A549 (cell line): ENCODE measurements at regions not wholly inside any gene's neighbourhood (a gene's known extent, or its start where the extent isn't known, plus 50 kb on each side); places are given as distances from the start of the nearest gene placed in this dataset.

Experiments used
- ATAC-seq, 2 experiments: fragments of 200-7000 bp in 1 of 2; fragments of >200 bp in 1 of 2; cut with Nextera tagmentation in 1 of 2; cut with Tn5 transposase in 1 of 2; 3 replicates each; pipeline versions ENCODE4 v1.8.0 to v1.9.1; 2018 to 2020; ENCODE audit warnings: mild to moderate bottlenecking in 1 of 2, moderate library complexity in 1 of 2
- CTCF ChIA-PET: fragments of 300-600 bp; sonication (Branson Sonifier 250); formaldehyde crosslinking; extraction: SDS; loops from one replicate; lab custom pipeline; 2021; ENCODE audit warnings: antibody characterized with exemption, inconsistent platforms; lab: Yijun Ruan, JAX
- POLR2A ChIA-PET: fragments of 350-600 bp; formaldehyde crosslinking; extraction: SDS; loops from one replicate; lab custom pipeline; 2021; ENCODE audit warnings: antibody characterized with exemption, inconsistent platforms; lab: Yijun Ruan, JAX
- DNase-seq, 2 experiments: peaks; one replicate each; pipeline versions ENCODE4 v3.0.0 to v3.0.0-alpha.2; 2011 to 2016; ENCODE audit warnings: low read depth in 1 of 2, low spot score in 1 of 2
- FAIRE-seq: peaks from 2 replicates; lab custom pipeline; 2011; peaks lifted over from hg19 to GRCh38; lab: Jason Lieb, UNC
- H3K27ac ChIP-seq, 2 experiments: fragments of >200 bp; sonication (Bioruptor Twin); formaldehyde crosslinking; 3 replicates each; pipeline ENCODE4 v1.5.1; 2016 to 2017
- H3K4me1 ChIP-seq: fragments of >200 bp; sonication (Bioruptor Twin); formaldehyde crosslinking; 3 replicates; pipeline ENCODE4 v1.6.1; 2016
- H3K4me2 ChIP-seq: fragments of >200 bp; sonication (Bioruptor Twin); formaldehyde crosslinking; 3 replicates; pipeline ENCODE4 v1.6.1; 2016
- H3K4me3 ChIP-seq: fragments of >200 bp; sonication (Bioruptor Twin); formaldehyde crosslinking; 3 replicates; pipeline ENCODE4 v1.5.1; 2016
- H3K9me3 ChIP-seq: fragments of >200 bp; sonication (Bioruptor Twin); formaldehyde crosslinking; 3 replicates; pipeline ENCODE4 v1.6.1; 2016
- ATOH8 ChIP-seq: fragments of 250-450 bp; sonication (Bioruptor Pico); IDR thresholded peaks from 2 replicates; pipeline ENCODE4 v1.5.0; 2020; ENCODE audit warnings: low read depth, mild to moderate bottlenecking, moderate library complexity
- BHLHE40 ChIP-seq: IDR thresholded peaks from 2 replicates; pipeline ENCODE4 v1.6.1; 2012; ENCODE audit warnings: low read depth, low read length, inconsistent platforms
- CBX2 ChIP-seq: fragments of 200-600 bp; sonication (generic); IDR thresholded peaks from 2 replicates; pipeline ENCODE4 v1.6.1; 2016; ENCODE audit warnings: low read depth, mild to moderate bottlenecking, borderline replicate concordance
- CHD2 ChIP-seq: fragments of 150-350 bp; IDR thresholded peaks from 2 replicates; pipeline ENCODE4 v1.6.1; 2014; ENCODE audit warnings: low read length; ENCODE audit not compliant: partially characterized antibody
- EHF ChIP-seq: fragments of 250-450 bp; sonication (Bioruptor Pico); IDR thresholded peaks from 2 replicates; pipeline ENCODE4 v1.5.0; 2020; ENCODE audit warnings: mild to moderate bottlenecking
- FOSB ChIP-seq: fragments of 250-450 bp; sonication (Bioruptor Pico); IDR thresholded peaks from 2 replicates; pipeline ENCODE4 v1.5.0; 2020; ENCODE audit warnings: mild to moderate bottlenecking, moderate library complexity
- FOSL2 ChIP-seq, 2 experiments: fragments of 450-650 bp in 1 of 2; fragments of >200 bp in 1 of 2; sonication (Bioruptor Twin) in 1 of 2; formaldehyde crosslinking; IDR thresholded peaks; 2 replicates each; pipeline versions ENCODE4 v1.5.0 to v1.6.1; 2016 to 2020; ENCODE audit warnings: mild to moderate bottlenecking in 1 of 2, moderate library complexity in 1 of 2
- FOXS1 ChIP-seq: fragments of 250-450 bp; sonication (Bioruptor Pico); IDR thresholded peaks from 2 replicates; pipeline ENCODE4 v1.5.0; 2020; ENCODE audit warnings: mild to moderate bottlenecking, moderate library complexity
- HDAC2 ChIP-seq: fragments of 200-600 bp; sonication (generic); IDR thresholded peaks from 2 replicates; pipeline ENCODE4 v1.6.1; 2016
- HMGXB4 ChIP-seq: fragments of 250-450 bp; sonication (Bioruptor Pico); IDR thresholded peaks from 2 replicates; pipeline ENCODE4 v1.5.0; 2021; ENCODE audit warnings: mild to moderate bottlenecking, moderate library complexity, borderline replicate concordance
- HOXA7 ChIP-seq: fragments of 250-450 bp; sonication (Bioruptor Pico); IDR thresholded peaks from 2 replicates; pipeline ENCODE4 v1.5.0; 2020; ENCODE audit warnings: mild to moderate bottlenecking, moderate library complexity
- NFE2L2 ChIP-seq: fragments of 150-350 bp; conservative IDR thresholded peaks from 2 replicates; pipeline ENCODE4 v1.6.1; 2014; ENCODE audit warnings: low read length
- NR3C1 ChIP-seq: fragments of >200 bp; sonication (Bioruptor Twin); formaldehyde crosslinking; IDR thresholded peaks from 3 replicates; pipeline ENCODE4 v1.6.1; 2017
- PHF8 ChIP-seq: fragments of 200-600 bp; sonication (generic); IDR thresholded peaks from 2 replicates; pipeline ENCODE4 v1.6.1; 2016; ENCODE audit warnings: low read depth, mild to moderate bottlenecking, antibody characterized with exemption, moderate library complexity, borderline replicate concordance
- POLR2A ChIP-seq: IDR thresholded peaks from 2 replicates; pipeline ENCODE4 v1.6.1; 2012; ENCODE audit warnings: mild to moderate bottlenecking, low read length
- RAD21 ChIP-seq, 2 experiments: fragments of >200 bp in 1 of 2; sonication (Bioruptor Twin) in 1 of 2; formaldehyde crosslinking in 1 of 2; IDR thresholded peaks in 1 of 2; conservative IDR thresholded peaks in 1 of 2; 2 replicates in 1 of 2; 3 replicates in 1 of 2; pipeline ENCODE4 v1.6.1; 2012 to 2018; ENCODE audit warnings: inconsistent platforms in 1 of 2
- REST ChIP-seq: fragments of 200-600 bp; sonication (generic); IDR thresholded peaks from 2 replicates; pipeline ENCODE4 v1.6.1; 2016; ENCODE audit warnings: antibody characterized with exemption, mild to moderate bottlenecking, moderate library complexity
- SREBF2 ChIP-seq: fragments of 450-650 bp; IDR thresholded peaks from 2 replicates; pipeline ENCODE4 v1.6.1; 2014; ENCODE audit warnings: mild to moderate bottlenecking, moderate library complexity
- USF2 ChIP-seq: fragments of 450-650 bp; IDR thresholded peaks from 2 replicates; pipeline ENCODE4 v1.6.1; 2014; ENCODE audit warnings: antibody characterized with exemption
- ZNF302 ChIP-seq: fragments of 250-450 bp; sonication (Bioruptor Pico); IDR thresholded peaks from 2 replicates; pipeline ENCODE4 v1.9.0; 2021; ENCODE audit warnings: inconsistent platforms, mild to moderate bottlenecking, moderate library complexity
- WGBS: methylation state at CpG from one replicate; pipeline ENCODE4 v1.1.6; 2017; ENCODE audit errors: missing lambda C conversion rate; 5-methylcytosine and 5-hydroxymethylcytosine counted together

- no peaks in the 10 kb centered on the region for H3K9me3 ChIP-seq
- no peak overlapping the region for H3K27ac ChIP-seq
- no peak for FAIRE-seq
- 0% methylated on average over 1 of the region's 1 CpG for WGBS
- TF ChIP-seq NFE2L2: no peak
- no peak for TF ChIP-seq RAD21 (conservative IDR thresholded peaks at IDR 0.05 in 1 of 2, IDR thresholded peaks at IDR 0.05 in 1 of 2)
- TF ChIP-seq CHD2: no peak
- TF ChIP-seq ZNF302 (CRISPR knock-in tag): no peak
- TF ChIP-seq FOSB (CRISPR knock-in tag): no peak
- TF ChIP-seq PHF8: no peak
- TF ChIP-seq HDAC2: no peak
- TF ChIP-seq HOXA7 (CRISPR knock-in tag): no peak
- no peak for TF ChIP-seq FOSL2 (IDR thresholded peaks at IDR 0.05)
- TF ChIP-seq FOSL2 (CRISPR knock-in tag; IDR thresholded peaks at IDR 0.05): no peak
- no peak for TF ChIP-seq BHLHE40
- no peak for TF ChIP-seq SREBF2
- TF ChIP-seq FOXS1 (CRISPR knock-in tag): no peak
- TF ChIP-seq USF2: no peak
- TF ChIP-seq ATOH8 (CRISPR knock-in tag): no peak
- no peak for TF ChIP-seq CBX2
- TF ChIP-seq POLR2A: no peak
- TF ChIP-seq HMGXB4 (CRISPR knock-in tag): no peak
- TF ChIP-seq REST: no peak
- TF ChIP-seq, all 56 proteins: peak for 0
- Histone ChIP-seq H3K4me1 (no peaks in the 10 kb centered on the region), H3K4me2 (no peak overlapping the region), H3K4me3 (no peak overlapping the region)
- POLR2A ChIA-PET: no interaction called here
- CTCF ChIA-PET: no interaction called here
- ATAC-seq: no peak
- no peak for DNase-seq
Measured at GRCh38 chr6:86529635-86530034, 407.7 kb upstream of the HTR1E start.

GRCh38 chr6:86526238-86526637, 411.1 kb upstream of the HTR1E start:
- Histone ChIP-seq H3K27ac (no peak overlapping the region), H3K9me3 (no peaks in the 10 kb centered on the region), H3K4me1 (no peaks in the 10 kb centered on the region), H3K4me2 (no peak overlapping the region), H3K4me3 (no peak overlapping the region)
- ATAC-seq: no peak
- TF ChIP-seq FOSB (CRISPR knock-in tag): no peak
- TF ChIP-seq NR3C1: no peak
- no peak for TF ChIP-seq EHF (CRISPR knock-in tag)
- WGBS: no CpG with 5 or more reads among the region's 1 CpG
- DNase-seq: no peak
- POLR2A ChIA-PET: no interaction called here
- CTCF ChIA-PET: no interaction called here
- FAIRE-seq: no peak
